Tibial artery (tissue), 4 donors: ENCODE measurements at regions not wholly inside any gene's neighbourhood (a gene's known extent, or its start where the extent isn't known, plus 50 kb on each side); places are given as distances from the start of the nearest gene placed in this dataset.

Experiments used
- DNase-seq, 2 donors: peaks; one replicate each; pipeline ENCODE4 v3.0.0-alpha.2; 2019
- H3K27ac ChIP-seq, 2 donors: fragments of 200-600 bp; sonication (generic) in 1 of 2; 1 replicate in 1 of 2; 2 replicates in 1 of 2; pipeline ENCODE4 v1.5.1; 2018 to 2019; ENCODE audit warnings: mild to moderate bottlenecking in 1 of 2
- H3K27me3 ChIP-seq, 2 donors: fragments of 200-600 bp; sonication (generic) in 1 of 2; one replicate each; pipeline versions ENCODE4 v1.5.1 to v1.6.0; 2016 to 2019
- H3K36me3 ChIP-seq, 3 donors: fragments of 200-600 bp; sonication (generic) in 2 of 3; one replicate each; pipeline ENCODE4 v1.5.1; 2016 to 2019; ENCODE audit warnings: mild to moderate bottlenecking in 2 of 3
- H3K4me1 ChIP-seq, 4 donors: fragments of 200-600 bp; sonication (generic) in 2 of 4; 1 replicate in 3 of 4; 2 replicates in 1 of 4; pipeline ENCODE4 v1.5.1; 2016 to 2019
- H3K4me3 ChIP-seq, 2 donors: fragments of 200-600 bp; sonication (generic) in 1 of 2; 1 replicate in 1 of 2; 2 replicates in 1 of 2; pipeline ENCODE4 v1.5.1; 2018 to 2019; ENCODE audit warnings: mild to moderate bottlenecking in 2 of 2
- H3K9me3 ChIP-seq, 3 donors: fragments of 200-600 bp; sonication (generic) in 1 of 3; one replicate each; pipeline ENCODE4 v1.5.1; 2016 to 2019
- intact Hi-C: fragments of 100-400 bp; cut with DNase I; formaldehyde crosslinking; loops from one replicate; pipeline ENCODE4 v1.15.0; 2023; ENCODE audit warnings: low total_unique reads
- TF ChIP-seq, protein P1 (sequence below), 2 experiments: fragments of 200-600 bp in 1 of 2; fragments of 450-650 bp in 1 of 2; IDR thresholded peaks; one replicate each; pipeline ENCODE4 v1.5.1; 2017 to 2019; ENCODE audit warnings: antibody characterized with exemption in 2 of 2, mild to moderate bottlenecking in 1 of 2, moderate library complexity in 1 of 2

DNA sequence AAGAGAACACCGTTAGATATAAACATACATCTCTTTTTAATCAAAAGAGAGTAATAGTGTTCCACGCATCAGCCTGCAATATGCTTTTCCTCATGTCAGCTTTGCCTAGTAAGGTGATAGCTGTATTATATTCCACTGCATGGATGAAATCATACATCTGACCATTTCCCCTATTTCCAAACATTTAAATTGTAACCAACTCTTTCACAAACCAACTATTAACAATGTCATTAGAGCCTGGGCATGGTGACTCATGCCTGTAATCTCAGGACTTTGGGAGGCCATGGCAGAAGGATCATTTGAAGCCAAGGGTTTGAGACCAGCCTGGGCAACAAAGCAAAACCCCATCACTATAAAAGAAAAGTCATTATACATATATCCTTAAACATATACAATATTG lies 284.8 kb downstream of the BCL11A start:
- TF ChIP-seq, protein P1, sequence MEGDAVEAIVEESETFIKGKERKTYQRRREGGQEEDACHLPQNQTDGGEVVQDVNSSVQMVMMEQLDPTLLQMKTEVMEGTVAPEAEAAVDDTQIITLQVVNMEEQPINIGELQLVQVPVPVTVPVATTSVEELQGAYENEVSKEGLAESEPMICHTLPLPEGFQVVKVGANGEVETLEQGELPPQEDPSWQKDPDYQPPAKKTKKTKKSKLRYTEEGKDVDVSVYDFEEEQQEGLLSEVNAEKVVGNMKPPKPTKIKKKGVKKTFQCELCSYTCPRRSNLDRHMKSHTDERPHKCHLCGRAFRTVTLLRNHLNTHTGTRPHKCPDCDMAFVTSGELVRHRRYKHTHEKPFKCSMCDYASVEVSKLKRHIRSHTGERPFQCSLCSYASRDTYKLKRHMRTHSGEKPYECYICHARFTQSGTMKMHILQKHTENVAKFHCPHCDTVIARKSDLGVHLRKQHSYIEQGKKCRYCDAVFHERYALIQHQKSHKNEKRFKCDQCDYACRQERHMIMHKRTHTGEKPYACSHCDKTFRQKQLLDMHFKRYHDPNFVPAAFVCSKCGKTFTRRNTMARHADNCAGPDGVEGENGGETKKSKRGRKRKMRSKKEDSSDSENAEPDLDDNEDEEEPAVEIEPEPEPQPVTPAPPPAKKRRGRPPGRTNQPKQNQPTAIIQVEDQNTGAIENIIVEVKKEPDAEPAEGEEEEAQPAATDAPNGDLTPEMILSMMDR (IDR thresholded peaks at IDR 0.05), result no peak
- Histone ChIP-seq H3K9me3 (no peaks in the 10 kb centered on the region), H3K4me3 (no peak overlapping the region), H3K27me3 (no peaks in the 10 kb centered on the region), H3K4me1 (no peaks in the 10 kb centered on the region), H3K36me3 (no peaks in the 10 kb centered on the region), H3K27ac (no peak overlapping the region)
- DNase-seq, result no peak
- intact Hi-C loops, result no loop called here

DNA sequence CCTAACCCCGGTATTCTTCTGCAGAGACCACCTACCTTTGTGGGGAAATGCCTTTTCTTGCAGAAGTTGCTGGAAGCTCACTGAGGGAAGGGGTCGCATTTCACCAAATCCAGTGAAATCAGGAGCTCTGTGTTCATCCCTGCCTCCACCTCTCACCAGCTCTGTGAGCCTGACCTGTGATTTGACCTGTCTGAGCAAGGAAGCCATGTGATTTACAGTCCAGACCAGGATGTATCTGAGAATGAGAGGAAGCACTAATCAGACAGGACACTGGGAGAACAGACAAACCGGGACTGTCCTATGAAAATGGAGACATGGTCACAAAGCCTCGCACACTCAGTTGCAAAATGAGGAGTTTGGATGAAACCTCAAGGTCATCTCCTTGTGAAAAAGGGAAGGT lies 285.4 kb downstream of the BCL11A start:
- H3K27ac ChIP-seq, result no peak overlapping the region
- no peak overlapping the region for H3K4me3 ChIP-seq
- H3K9me3 ChIP-seq, result no peaks in the 10 kb centered on the region
- H3K27me3 ChIP-seq, result no peaks in the 10 kb centered on the region
- intact Hi-C loops, result no loop called here
- TF ChIP-seq, protein P1 (IDR thresholded peaks at IDR 0.05), result no peak
- no peaks in the 10 kb centered on the region for H3K4me1 ChIP-seq
- H3K36me3 ChIP-seq, result no peaks in the 10 kb centered on the region
- no peak for DNase-seq

DNA sequence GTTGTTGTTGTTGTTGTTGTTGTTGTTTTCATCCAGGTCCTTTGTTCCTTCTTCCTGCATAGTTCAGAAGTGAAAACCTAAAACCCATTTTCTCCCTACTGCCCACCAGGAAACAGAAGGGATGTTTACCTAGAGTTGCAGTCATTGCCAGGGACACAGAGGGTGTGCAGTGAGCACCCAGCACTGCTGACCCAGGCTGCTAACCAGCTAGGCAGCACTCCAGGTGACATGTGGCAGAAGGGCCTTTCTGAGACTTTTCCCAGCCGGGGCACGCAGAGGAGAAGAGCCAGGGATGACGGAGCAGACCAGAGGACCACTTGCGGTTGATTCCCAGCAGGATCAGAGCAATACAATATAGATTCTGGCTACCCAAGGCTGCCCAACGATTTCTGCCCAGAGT lies 286.3 kb downstream of the BCL11A start:
- no peak for DNase-seq
- Histone ChIP-seq H3K27ac (no peak overlapping the region), H3K4me3 (no peak overlapping the region), H3K4me1 (no peaks in the 10 kb centered on the region), H3K27me3 (no peaks in the 10 kb centered on the region), H3K9me3 (no peaks in the 10 kb centered on the region), H3K36me3 (no peaks in the 10 kb centered on the region)
- intact Hi-C loops, result no loop called here
- TF ChIP-seq, protein P1 (IDR thresholded peaks at IDR 0.05), result no peak

DNA sequence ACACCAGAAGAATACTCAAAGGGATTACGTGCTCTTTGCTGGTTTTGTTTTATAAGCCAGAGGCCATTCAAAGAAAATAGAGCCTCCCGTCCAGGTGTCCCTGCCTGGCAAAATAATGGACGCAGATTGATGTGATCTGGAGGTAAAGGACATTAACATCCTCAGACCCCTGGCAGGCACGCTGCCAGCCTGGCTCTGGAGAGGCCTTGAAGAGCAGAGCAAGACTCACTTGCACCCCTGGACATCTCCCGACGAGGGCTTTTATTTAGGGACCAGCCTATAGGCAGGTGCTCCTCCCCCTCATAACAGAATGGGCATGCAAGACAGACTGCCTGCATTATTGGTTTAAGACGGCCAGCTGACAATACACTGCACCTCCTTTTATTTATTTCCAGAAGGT lies 291.3 kb downstream of the BCL11A start:
- Histone ChIP-seq H3K36me3 (no peaks in the 10 kb centered on the region), H3K4me1 (no peaks in the 10 kb centered on the region), H3K27ac (no peak overlapping the region), H3K4me3 (no peak overlapping the region), H3K9me3 (no peaks in the 10 kb centered on the region), H3K27me3 (no peaks in the 10 kb centered on the region)
- intact Hi-C loops, result no loop called here
- no peak for DNase-seq
- TF ChIP-seq, protein P1 (IDR thresholded peaks at IDR 0.05), result no peak

DNA sequence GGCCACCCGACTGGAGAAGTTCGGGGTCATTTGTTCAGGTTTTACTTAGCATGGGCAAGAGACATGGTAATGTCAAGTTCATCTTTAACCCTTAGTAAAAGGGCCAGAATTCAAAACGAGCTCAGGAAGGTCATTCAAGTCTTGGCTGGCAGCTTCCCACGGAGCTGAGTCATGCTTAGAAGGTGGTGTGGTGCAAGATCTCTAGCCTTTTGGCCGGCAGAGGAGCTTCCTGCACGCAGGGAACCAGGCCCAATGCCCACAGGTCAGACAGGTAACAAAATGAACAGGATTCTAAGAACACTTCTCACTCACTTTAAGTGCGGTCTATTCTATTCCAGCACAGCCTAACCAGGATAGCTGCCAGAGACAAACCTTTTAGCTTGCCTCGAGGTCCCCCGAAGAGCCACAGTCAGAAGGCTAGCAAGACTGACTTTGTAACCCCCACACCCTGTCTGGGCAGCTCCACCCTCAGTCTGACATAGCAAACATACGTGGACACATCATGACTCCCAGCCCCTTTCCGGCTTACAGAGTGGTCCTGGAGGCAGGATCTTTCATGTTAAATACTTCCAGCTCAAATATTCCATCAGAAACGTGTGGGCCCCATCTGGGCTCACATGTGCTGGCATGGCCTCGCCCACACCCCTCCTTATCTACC lies 292.7 kb downstream of the BCL11A start:
- Histone ChIP-seq H3K36me3 (no peaks in the 10 kb centered on the region), H3K27ac (no peak overlapping the region), H3K4me3 (no peak overlapping the region), H3K9me3 (no peaks in the 10 kb centered on the region), H3K4me1 (no peaks in the 10 kb centered on the region), H3K27me3 (no peaks in the 10 kb centered on the region)
- TF ChIP-seq, protein P1 (IDR thresholded peaks at IDR 0.05), result no peak
- DNase-seq, result no peak
- intact Hi-C loops, result no loop called here

DNA sequence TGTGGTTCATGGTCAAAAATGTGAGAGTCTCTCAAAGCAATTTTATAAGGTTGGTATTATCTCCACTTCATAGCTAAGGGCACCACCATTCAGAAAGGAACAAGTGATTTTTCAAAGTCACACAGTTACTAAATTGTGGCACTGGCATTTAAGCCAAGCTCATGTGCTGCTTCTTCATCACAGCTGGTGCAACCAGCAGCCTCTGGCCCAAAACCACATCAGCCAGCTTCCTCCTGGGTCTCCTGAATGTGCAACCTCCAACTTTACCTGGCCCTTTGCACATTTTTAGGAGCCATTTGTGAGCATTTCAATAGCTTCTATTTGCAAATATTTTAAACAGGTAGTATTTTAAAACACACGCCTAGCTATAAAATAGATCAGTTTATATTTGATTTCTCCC lies 293.7 kb downstream of the BCL11A start:
- DNase-seq, result no peak
- no peaks in the 10 kb centered on the region for H3K36me3 ChIP-seq
- TF ChIP-seq, protein P1 (IDR thresholded peaks at IDR 0.05), result no peak
- no peaks in the 10 kb centered on the region for H3K27me3 ChIP-seq
- H3K4me3 ChIP-seq, result no peak overlapping the region
- no peak overlapping the region for H3K27ac ChIP-seq
- intact Hi-C loops, result no loop called here
- no peaks in the 10 kb centered on the region for H3K9me3 ChIP-seq
- no peaks in the 10 kb centered on the region for H3K4me1 ChIP-seq
